Adrenal gland (tissue), 9 donors: ENCODE measurements at regions not wholly inside any gene's neighbourhood (a gene's known extent, or its start where the extent isn't known, plus 50 kb on each side); places are given as distances from the start of the nearest gene placed in this dataset.
A peak's percentile ranks its signal among the peaks of the same experiment; 100 is the strongest.

Experiments used
- DNase-seq, 7 donors: peaks; one replicate each; pipeline ENCODE4 v3.0.0-alpha.2; 2019 to 2020
- H3K27ac ChIP-seq, 5 donors: fragments of 200-600 bp; sonication (generic) in 4 of 5; 1 replicate in 3 of 5; 2 replicates in 2 of 5; pipeline versions ENCODE4 v1.5.1 to v1.8.0; 2016 to 2020; ENCODE audit warnings: mild to moderate bottlenecking in 1 of 5
- H3K27me3 ChIP-seq: fragments of 200-600 bp; 2 replicates; pipeline ENCODE4 v1.8.0; 2021
- H3K36me3 ChIP-seq, 2 donors: fragments of 200-600 bp; replicated peaks in 1 of 2; 1 replicate in 1 of 2; 2 replicates in 1 of 2; pipeline versions ENCODE4 v1.5.1 to v1.8.0; 2018 to 2022
- H3K4me1 ChIP-seq, 2 donors: fragments of 200-600 bp; replicated peaks in 1 of 2; 1 replicate in 1 of 2; 2 replicates in 1 of 2; pipeline versions ENCODE4 v1.5.1 to v1.8.0; 2018 to 2021
- H3K4me3 ChIP-seq, 4 donors: fragments of 200-600 bp; sonication (generic) in 3 of 4; one replicate each; pipeline ENCODE4 v1.5.1; 2016 to 2018
- H3K9me3 ChIP-seq, 3 donors: fragments of 200-600 bp; sonication (generic) in 1 of 3; replicated peaks in 1 of 3; 1 replicate in 2 of 3; 2 replicates in 1 of 3; pipeline versions ENCODE4 v1.5.1 to v1.8.0; 2016 to 2021
- CTCF ChIP-seq, 6 experiments: fragments of 450-650 bp in 4 of 6; fragments of 200-600 bp in 2 of 6; sonication (generic) in 1 of 6; IDR thresholded peaks; 1 replicate in 5 of 6; 2 replicates in 1 of 6; pipeline versions ENCODE4 v1.5.1 to v1.8.0; 2016 to 2021; ENCODE audit warnings: antibody characterized with exemption in 6 of 6, mild to moderate bottlenecking in 2 of 6, moderate library complexity in 1 of 6
- POLR2A ChIP-seq, 2 donors: fragments of 450-650 bp; IDR thresholded peaks; one replicate each; pipeline ENCODE4 v1.6.1; 2017; ENCODE audit warnings: antibody characterized with exemption in 2 of 2, mild to moderate bottlenecking in 2 of 2, moderate library complexity in 1 of 2
- WGBS, 4 donors: extraction: QIAGEN DNeasy Blood & Tissue Kit in 2 of 4; methylation state at CpG; one replicate each; pipeline versions ENCODE4 v1.1.5 to v1.1.7; 2013 to 2017; 5-methylcytosine and 5-hydroxymethylcytosine counted together
- intact Hi-C, 2 donors: fragments of 100-400 bp; cut with DNase I; formaldehyde crosslinking; loops; one replicate each; pipeline versions ENCODE4 v1.14.1 to v1.15.0; 2022 to 2023
- donor health status: healthy with polysubstance abuse.
- donor health status: Bipolar disorder and iron deficiency.
- donor health status: DM: yes; HTN: yes; CAD: no.
- donor health status: DM: no; HTN: no; CAD: no.
- donor health status: DM: no; HTN: no; CAD: no.

- peaks cover 0 to 13% of the 10 kb centered on the region in 2 donors for H3K4me1 ChIP-seq
- H3K27me3 ChIP-seq: no peaks in the 10 kb centered on the region
- intact Hi-C loops: no loop called here
- no peak overlapping the region for H3K27ac ChIP-seq
- no peaks in the 10 kb centered on the region for H3K9me3 ChIP-seq
- WGBS, 4 donors: 53 to 68% (median 55%) methylated on average over 3 of the region's 3 CpGs
- TF ChIP-seq CTCF (IDR thresholded peaks at IDR 0.05): no peak
- no peak for TF ChIP-seq POLR2A (IDR thresholded peaks at IDR 0.05)
- no peak overlapping the region for H3K4me3 ChIP-seq
- no peak for DNase-seq
- H3K36me3 ChIP-seq: no peaks in the 10 kb centered on the region
Measured at GRCh38 chr5:40386289-40386688, 293.4 kb upstream of the PTGER4 start.

DNA sequence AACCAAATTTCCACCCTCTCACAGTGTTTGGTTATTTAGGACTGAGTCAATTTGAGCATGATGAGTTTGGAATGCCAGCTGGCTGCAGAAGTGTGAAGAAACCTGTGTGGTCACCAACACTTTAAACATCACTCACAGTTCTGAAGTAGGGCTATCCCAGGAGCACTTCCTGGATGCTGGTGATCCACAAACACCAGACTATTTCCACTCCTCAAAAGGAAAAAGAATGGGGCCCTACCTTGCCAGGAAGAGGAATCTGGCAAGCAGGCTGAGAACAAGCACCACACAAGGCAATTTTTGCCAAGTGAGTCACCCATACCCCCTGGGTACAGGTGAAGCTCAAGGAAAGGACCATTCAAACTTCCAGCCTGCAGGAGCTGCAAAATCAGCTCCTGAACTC, 294.2 kb upstream of the PTGER4 start:
- no peaks in the 10 kb centered on the region for H3K36me3 ChIP-seq
- TF ChIP-seq CTCF (IDR thresholded peaks at IDR 0.05) (no peak), POLR2A (IDR thresholded peaks at IDR 0.05) (no peak)
- H3K27ac ChIP-seq: no peak overlapping the region
- peaks cover 0 to 13% of the 10 kb centered on the region in 2 donors for H3K4me1 ChIP-seq
- intact Hi-C loops: no loop called here
- H3K4me3 ChIP-seq: no peak overlapping the region
- no peaks in the 10 kb centered on the region for H3K27me3 ChIP-seq
- DNase-seq: no peak
- H3K9me3 ChIP-seq: no peaks in the 10 kb centered on the region

DNA sequence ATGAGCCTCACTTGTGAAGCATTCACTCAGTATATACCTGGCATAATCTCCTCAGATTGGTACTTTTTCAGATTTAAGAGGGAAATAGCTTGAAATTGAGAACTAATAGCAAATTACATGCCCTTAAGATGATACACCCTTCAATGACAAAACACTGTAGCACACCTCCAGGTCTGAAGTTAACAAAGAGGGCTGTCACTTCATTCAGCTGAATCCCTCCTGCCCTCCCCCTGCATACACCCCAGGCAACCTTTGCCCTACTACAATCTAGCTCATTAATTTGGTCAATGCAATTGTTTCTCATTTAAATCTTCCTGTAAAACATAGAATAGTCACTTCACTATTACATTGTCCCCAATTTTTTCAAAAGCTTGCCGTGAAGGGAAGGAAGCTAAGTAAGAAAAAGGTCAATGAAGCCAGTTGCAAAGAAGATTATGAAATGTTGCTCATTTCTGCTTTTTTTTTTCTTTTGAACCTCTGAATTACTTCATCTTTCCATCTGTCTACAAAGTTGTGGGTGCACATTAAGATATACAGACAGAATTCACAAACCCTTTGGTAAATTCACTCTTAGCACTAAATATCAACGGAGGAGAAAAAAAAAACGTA, 294.8 kb upstream of the PTGER4 start:
- H3K4me3 ChIP-seq: no peak overlapping the region
- no peak for DNase-seq
- H3K27me3 ChIP-seq: no peaks in the 10 kb centered on the region
- H3K27ac ChIP-seq: peak overlapping the region in 1 of 5 donors; percentile 33
- TF ChIP-seq CTCF (IDR thresholded peaks at IDR 0.05) (no peak), POLR2A (IDR thresholded peaks at IDR 0.05) (no peak)
- H3K4me1 ChIP-seq: peaks cover 0 to 13% of the 10 kb centered on the region in 2 donors
- intact Hi-C loops: no loop called here
- WGBS, 4 donors: 36 to 55% (median 49%) methylated on average over 3 of the region's 3 CpGs
- no peaks in the 10 kb centered on the region for H3K9me3 ChIP-seq
- no peaks in the 10 kb centered on the region for H3K36me3 ChIP-seq

- intact Hi-C loops: no loop called here
- Histone ChIP-seq H3K36me3 (no peaks in the 10 kb centered on the region), H3K27ac (no peak overlapping the region), H3K27me3 (no peaks in the 10 kb centered on the region), H3K4me1 (peaks cover 0 to 13% of the 10 kb centered on the region in 2 donors), H3K4me3 (no peak overlapping the region), H3K9me3 (no peaks in the 10 kb centered on the region)
- TF ChIP-seq CTCF (IDR thresholded peaks at IDR 0.05) (no peak), POLR2A (IDR thresholded peaks at IDR 0.05) (no peak)
- DNase-seq: no peak
- WGBS, 4 donors: 65 to 67% (median 66%) methylated on average over 3 of the region's 3 CpGs
Measured at GRCh38 chr5:40383749-40384651, 295.7 kb upstream of the PTGER4 start.
